ENCODE measurements at regions not wholly inside any gene's neighbourhood (a gene's known extent, or its start where the extent isn't known, plus 50 kb on each side); places are given as distances from the start of the nearest gene placed in this dataset.

DNA sequence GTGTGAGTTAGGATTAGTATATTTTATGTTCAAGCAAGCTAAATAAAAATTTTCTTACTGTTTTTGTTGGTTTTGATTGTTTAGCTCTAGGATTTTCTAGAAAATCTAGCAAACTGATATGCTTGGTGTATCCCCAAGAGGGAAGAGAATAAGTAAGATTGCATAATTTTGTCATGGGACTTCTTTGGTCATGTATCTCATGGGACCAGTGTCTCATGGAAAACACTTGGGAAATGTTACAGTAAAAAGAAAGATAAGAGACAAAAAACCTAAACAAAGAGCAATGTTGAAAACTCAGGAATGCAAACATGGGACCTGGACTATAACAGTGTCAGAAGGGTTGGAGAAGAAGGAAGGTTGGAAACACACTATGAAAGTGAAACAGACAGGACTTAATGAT is 119.4 kb downstream of the TLR4 start:
- TF ChIP-seq, protein P1, sequence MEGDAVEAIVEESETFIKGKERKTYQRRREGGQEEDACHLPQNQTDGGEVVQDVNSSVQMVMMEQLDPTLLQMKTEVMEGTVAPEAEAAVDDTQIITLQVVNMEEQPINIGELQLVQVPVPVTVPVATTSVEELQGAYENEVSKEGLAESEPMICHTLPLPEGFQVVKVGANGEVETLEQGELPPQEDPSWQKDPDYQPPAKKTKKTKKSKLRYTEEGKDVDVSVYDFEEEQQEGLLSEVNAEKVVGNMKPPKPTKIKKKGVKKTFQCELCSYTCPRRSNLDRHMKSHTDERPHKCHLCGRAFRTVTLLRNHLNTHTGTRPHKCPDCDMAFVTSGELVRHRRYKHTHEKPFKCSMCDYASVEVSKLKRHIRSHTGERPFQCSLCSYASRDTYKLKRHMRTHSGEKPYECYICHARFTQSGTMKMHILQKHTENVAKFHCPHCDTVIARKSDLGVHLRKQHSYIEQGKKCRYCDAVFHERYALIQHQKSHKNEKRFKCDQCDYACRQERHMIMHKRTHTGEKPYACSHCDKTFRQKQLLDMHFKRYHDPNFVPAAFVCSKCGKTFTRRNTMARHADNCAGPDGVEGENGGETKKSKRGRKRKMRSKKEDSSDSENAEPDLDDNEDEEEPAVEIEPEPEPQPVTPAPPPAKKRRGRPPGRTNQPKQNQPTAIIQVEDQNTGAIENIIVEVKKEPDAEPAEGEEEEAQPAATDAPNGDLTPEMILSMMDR (conservative IDR thresholded peaks at IDR 0.05; ENCODE audit: low read length): no peak
- no peak for TF ChIP-seq EZH2phosphoT487 (IDR thresholded peaks at IDR 0.05; ENCODE audit: borderline replicate concordance)
